HepG2 (cell line): ENCODE measurements at regions not wholly inside any gene's neighbourhood (a gene's known extent, or its start where the extent isn't known, plus 50 kb on each side); places are given as distances from the start of the nearest gene placed in this dataset.

Experiments
- ATAC-seq: fragments of 200-7000 bp; cut with Tn5 transposase; 3 replicates; pipeline ENCODE4 v1.9.1; 2020; ENCODE audit warnings: mild to moderate bottlenecking, moderate library complexity
- BruUV-seq: library from RNA; stranded (reverse); fragments of 400-500 nt; replicated peaks from 2 replicates; lab custom pipeline; 2021; lab: Mats Ljungman, UMichigan
- CTCF ChIA-PET: fragments of 300-600 bp; formaldehyde crosslinking; extraction: SDS; loops from one replicate; lab custom pipeline; 2021; ENCODE audit warnings: low total read pairs, inconsistent platforms, low intra/inter-chr PET ratio; lab: Yijun Ruan, JAX
- POLR2A ChIA-PET: fragments of 350-600 bp; sonication (Branson Sonifier 250); formaldehyde crosslinking; loops from one replicate; lab custom pipeline; 2020; ENCODE audit warnings: antibody characterized with exemption, inconsistent platforms; lab: Yijun Ruan, JAX
- DNase-seq: peaks from one replicate; pipeline ENCODE4 v3.0.0-alpha.2; 2015; ENCODE audit warnings: low spot score
- FAIRE-seq: peaks from 3 replicates; lab custom pipeline; 2011; peaks lifted over from hg19 to GRCh38; lab: Jason Lieb, UNC
- H2AFZ ChIP-seq: one replicate; pipeline ENCODE4 v1.6.1; 2011; ENCODE audit warnings: low read length, inconsistent platforms
- H3K27ac ChIP-seq: fragments of 300-600 bp; 3 replicates; pipeline ENCODE4 v1.8.0; 2011; ENCODE audit warnings: mixed run types, mild to moderate bottlenecking, mixed read lengths, low read length, inconsistent platforms; ENCODE audit not compliant: insufficient read depth; ENCODE audit errors: extremely low read length
- H3K27me3 ChIP-seq, 2 experiments: fragments of 200-600 bp in 1 of 2; 2 replicates in 1 of 2; 3 replicates in 1 of 2; pipeline versions ENCODE4 v1.6.0 to v1.8.0; 2011; ENCODE audit warnings: low read length in 2 of 2, mild to moderate bottlenecking in 2 of 2, moderate library complexity in 2 of 2, inconsistent platforms in 1 of 2; ENCODE audit not compliant: insufficient read depth in 2 of 2, control insufficient read depth in 1 of 2
- H3K36me3 ChIP-seq, 2 experiments: fragments of 200-600 bp in 1 of 2; replicated peaks in 1 of 2; 2 replicates in 1 of 2; 3 replicates in 1 of 2; pipeline versions ENCODE4 v1.5.1 to v1.8.0; 2011; ENCODE audit warnings: low read length in 2 of 2, inconsistent platforms in 1 of 2; ENCODE audit not compliant: insufficient read depth in 2 of 2, control insufficient read depth in 1 of 2
- H3K4me1 ChIP-seq: 2 replicates; pipeline ENCODE4 v1.5.1; 2012; ENCODE audit warnings: low read length, inconsistent platforms; ENCODE audit not compliant: insufficient read depth
- H3K4me2 ChIP-seq: 2 replicates; pipeline ENCODE4 v1.6.0; 2011; ENCODE audit warnings: low read depth, low read length, inconsistent platforms
- H3K4me3 ChIP-seq, 3 experiments: fragments of 200-600 bp in 1 of 3; sonication (generic), shearing (Covaris generic) in 1 of 3; replicated peaks in 1 of 3; 2 replicates each; pipeline ENCODE4 v1.5.1; 2011 to 2016; ENCODE audit warnings: low read length in 3 of 3, inconsistent platforms in 2 of 3, low read depth in 2 of 3, mild to moderate bottlenecking in 2 of 3, control low read depth in 1 of 3, mixed read lengths in 1 of 3; ENCODE audit not compliant: insufficient read depth in 1 of 3
- H3K79me2 ChIP-seq: one replicate; pipeline ENCODE4 v1.6.1; 2011; ENCODE audit warnings: low read length, inconsistent platforms; ENCODE audit not compliant: insufficient read depth
- H3K9ac ChIP-seq: 2 replicates; pipeline ENCODE4 v1.6.0; 2011; ENCODE audit warnings: mild to moderate bottlenecking, low read depth, low read length, inconsistent platforms; ENCODE audit not compliant: insufficient read depth
- H3K9me3 ChIP-seq: 2 replicates; pipeline ENCODE4 v1.5.1; 2012; ENCODE audit warnings: mild to moderate bottlenecking, low read length
- H4K20me1 ChIP-seq: 2 replicates; pipeline ENCODE4 v1.6.0; 2011; ENCODE audit warnings: inconsistent platforms, mild to moderate bottlenecking, low read length, moderate library complexity; ENCODE audit not compliant: insufficient read depth
- DNMT1 ChIP-seq: sonication (generic); formaldehyde crosslinking; IDR thresholded peaks from 2 replicates; pipeline ENCODE4 v1.5.1; 2020; ENCODE audit warnings: mild to moderate bottlenecking, missing genetic modification reagents
- GTF3A ChIP-seq: sonication (generic); formaldehyde crosslinking; conservative IDR thresholded peaks from 2 replicates; pipeline ENCODE4 v1.4.0; 2020; ENCODE audit warnings: mild to moderate bottlenecking, missing genetic modification reagents
- NFIB ChIP-seq: sonication (generic); formaldehyde crosslinking; IDR thresholded peaks from 2 replicates; pipeline ENCODE4 v1.9.0; 2021; ENCODE audit warnings: missing genetic modification reagents, mild to moderate bottlenecking, borderline replicate concordance
- SMYD3 ChIP-seq: sonication (generic); formaldehyde crosslinking; IDR thresholded peaks from 2 replicates; pipeline ENCODE4 v1.8.1; 2023; ENCODE audit warnings: mild to moderate bottlenecking, missing genetic modification reagents
- SPEN ChIP-seq: sonication (generic); formaldehyde crosslinking; IDR thresholded peaks from 2 replicates; pipeline ENCODE4 v1.5.1; 2020; ENCODE audit warnings: low read depth, mild to moderate bottlenecking, missing genetic modification reagents
- SSRP1 ChIP-seq: IDR thresholded peaks from 2 replicates; pipeline ENCODE4 v1.6.1; 2016; ENCODE audit warnings: control low read depth
- SUZ12 ChIP-seq: fragments of 150-350 bp; IDR thresholded peaks from 2 replicates; pipeline ENCODE4 v1.6.1; 2014; ENCODE audit warnings: low read depth, low read length
- ZBTB26 ChIP-seq: IDR thresholded peaks from 2 replicates; pipeline ENCODE4 v1.6.1; 2016; ENCODE audit warnings: missing compliant biosample characterization, missing genetic modification reagents, borderline replicate concordance
- ZFP1 ChIP-seq: IDR thresholded peaks from 2 replicates; pipeline ENCODE4 v1.6.1; 2016
- ZMYM2 ChIP-seq: sonication (generic); formaldehyde crosslinking; IDR thresholded peaks from 2 replicates; pipeline ENCODE4 v1.8.0; 2022; ENCODE audit warnings: mild to moderate bottlenecking, missing genetic modification reagents
- ZNF253 ChIP-seq: sonication (generic); formaldehyde crosslinking; IDR thresholded peaks from 2 replicates; pipeline ENCODE4 v1.8.0; 2022; ENCODE audit warnings: mild to moderate bottlenecking, missing genetic modification reagents, borderline replicate concordance
- ZNF629 ChIP-seq: sonication (generic); formaldehyde crosslinking; conservative IDR thresholded peaks from 2 replicates; pipeline ENCODE4 v1.5.0; 2020; ENCODE audit warnings: missing genetic modification reagents
- ZNF704 ChIP-seq: sonication (generic); formaldehyde crosslinking; IDR thresholded peaks from 2 replicates; pipeline ENCODE4 v1.8.1; 2023; ENCODE audit warnings: mild to moderate bottlenecking, inconsistent platforms, moderate library complexity, missing genetic modification reagents, borderline replicate concordance
- ZNF773 ChIP-seq: sonication (generic); formaldehyde crosslinking; IDR thresholded peaks from 2 replicates; pipeline ENCODE4 v1.4.0; 2020; ENCODE audit warnings: missing genetic modification reagents, borderline replicate concordance
- ZNF792 ChIP-seq: IDR thresholded peaks from 2 replicates; pipeline ENCODE4 v1.6.1; 2016
- WGBS: methylation state at CpG from one replicate; pipeline ENCODE4 v1.1.6; 2017; ENCODE audit warnings: low lambda C conversion rate; 5-methylcytosine and 5-hydroxymethylcytosine counted together
- in situ Hi-C: cut with HindIII; loops from 2 replicates; pipeline ENCODE4 v1.10.0; 2017; ENCODE audit warnings: low pct_unique_long_range_greater_than_20kb; ENCODE audit not compliant: extremely low pct_ligation_motif_present
- intact Hi-C: fragments of 100-400 bp; cut with micrococcal nuclease; formaldehyde crosslinking; loops from one replicate; pipeline ENCODE4 v1.10.0; 2022; ENCODE audit not compliant: unreplicated experiment

- no peaks in the 10 kb centered on the region for H4K20me1 ChIP-seq
- H3K36me3 ChIP-seq: no peaks in the 10 kb centered on the region
- H3K27ac ChIP-seq: no peak overlapping the region
- H3K9me3 ChIP-seq: no peaks in the 10 kb centered on the region
- in situ Hi-C loops: no loop called here
- no peak overlapping the region for H3K4me3 ChIP-seq
- ChIA-PET POLR2A (no interaction called here), CTCF (no interaction called here)
- H3K9ac ChIP-seq: no peak overlapping the region
- intact Hi-C loops: no loop called here
- no peak for FAIRE-seq
- no peak overlapping the region for H2AFZ ChIP-seq
- H3K79me2 ChIP-seq: no peaks in the 10 kb centered on the region
- no peak for DNase-seq
- no peak for ATAC-seq
- WGBS: 3% methylated on average over 3 of the region's 3 CpGs
- no peaks in the 10 kb centered on the region for H3K4me1 ChIP-seq
- no peak overlapping the region for H3K4me2 ChIP-seq
- no TSS peak for BruUV-seq
- TF ChIP-seq GTF3A (no peak), ZNF629 (CRISPR knock-in tag) (no peak), ZMYM2 (no peak), SSRP1 (CRISPR knock-in tag) (no peak), SUZ12 (no peak), ZBTB26 (CRISPR knock-in tag) (no peak), ZNF773 (CRISPR knock-in tag) (no peak), SMYD3 (CRISPR knock-in tag) (no peak), NFIB (CRISPR knock-in tag) (no peak), ZNF253 (CRISPR knock-in tag) (no peak), ZNF704 (CRISPR knock-in tag) (no peak), ZFP1 (no peak), DNMT1 (no peak), ZNF792 (CRISPR knock-in tag) (no peak), SPEN (CRISPR knock-in tag) (no peak)
- TF ChIP-seq, all 625 proteins: peak for 0
- peaks cover 3 to 57% of the 10 kb centered on the region in 2 experiments; a peak in 3 of 5 replicates for H3K27me3 ChIP-seq
Observed at GRCh38 chr3:44061268-44061667, 180.4 kb upstream of the TOPAZ1 start.
